CD14-positive monocyte (primary cell): ENCODE measurements at regions not wholly inside any gene's neighbourhood (a gene's known extent, or its start where the extent isn't known, plus 50 kb on each side); places are given as distances from the start of the nearest gene placed in this dataset.

Source experiments
- DNase-seq, 3 donors: peaks; one replicate each; pipeline ENCODE4 v3.0.0-alpha.2; 2011 to 2022
- H2AFZ ChIP-seq: 2 replicates; pipeline ENCODE4 v1.6.0; 2012; ENCODE audit warnings: mild to moderate bottlenecking, low read depth, low read length, inconsistent platforms; ENCODE audit not compliant: insufficient read depth, poor library complexity, severe bottlenecking
- H3K27ac ChIP-seq, 2 donors: 1 replicate in 1 of 2; 2 replicates in 1 of 2; pipeline ENCODE4 v1.5.1; 2012 to 2013; ENCODE audit warnings: low read length in 2 of 2, control low read depth in 1 of 2, inconsistent platforms in 1 of 2, low read depth in 1 of 2, mild to moderate bottlenecking in 1 of 2
- H3K27me3 ChIP-seq, 2 donors: one replicate each; pipeline versions ENCODE4 v1.6.0 to v1.6.1; 2011 to 2013; ENCODE audit warnings: low read length in 2 of 2; ENCODE audit not compliant: control insufficient read depth in 2 of 2, insufficient read depth in 2 of 2
- H3K36me3 ChIP-seq, 2 donors: replicated peaks in 1 of 2; 1 replicate in 1 of 2; 2 replicates in 1 of 2; pipeline versions ENCODE4 v1.5.1 to v1.6.1; 2012 to 2013; ENCODE audit warnings: low read length in 2 of 2, control low read depth in 1 of 2, inconsistent platforms in 1 of 2, mild to moderate bottlenecking in 1 of 2; ENCODE audit not compliant: insufficient read depth in 2 of 2, control insufficient read depth in 1 of 2
- H3K4me1 ChIP-seq, 2 donors: 1 replicate in 1 of 2; 2 replicates in 1 of 2; pipeline versions ENCODE4 v1.5.1 to v1.6.1; 2012 to 2013; ENCODE audit warnings: low read length in 2 of 2, control low read depth in 1 of 2, inconsistent platforms in 1 of 2, mild to moderate bottlenecking in 1 of 2, moderate library complexity in 1 of 2; ENCODE audit not compliant: insufficient read depth in 2 of 2, control insufficient read depth in 1 of 2
- H3K4me2 ChIP-seq: replicated peaks from 2 replicates; pipeline ENCODE3; 2012; ENCODE audit warnings: low read length, moderate library complexity, mild to moderate bottlenecking; ENCODE audit not compliant: poor library complexity, severe bottlenecking; ENCODE audit errors: extremely low read depth
- H3K4me3 ChIP-seq, 3 experiments: fragments of 200-600 bp in 1 of 3; sonication (generic) in 1 of 3; replicated peaks in 1 of 3; 1 replicate in 2 of 3; 2 replicates in 1 of 3; pipeline ENCODE4 v1.5.1; 2011 to 2013; ENCODE audit warnings: low read length in 3 of 3, mild to moderate bottlenecking in 3 of 3, control low read depth in 2 of 3, low read depth in 2 of 3, inconsistent platforms in 1 of 3, moderate library complexity in 1 of 3
- H3K79me2 ChIP-seq: 2 replicates; pipeline ENCODE4 v1.6.0; 2012; ENCODE audit warnings: mild to moderate bottlenecking, control low read depth, inconsistent platforms, low read length, moderate library complexity; ENCODE audit not compliant: insufficient read depth
- H3K9ac ChIP-seq: 2 replicates; pipeline ENCODE4 v1.6.0; 2017; ENCODE audit warnings: low read length, mild to moderate bottlenecking; ENCODE audit not compliant: insufficient read depth, poor library complexity, severe bottlenecking
- H3K9me3 ChIP-seq, 2 donors: replicated peaks in 1 of 2; 1 replicate in 1 of 2; 2 replicates in 1 of 2; pipeline versions ENCODE4 v1.5.1 to v1.6.1; 2012 to 2013; ENCODE audit warnings: low read length in 2 of 2, control low read depth in 1 of 2; ENCODE audit not compliant: control insufficient read depth in 1 of 2, insufficient read depth in 1 of 2
- H4K20me1 ChIP-seq: 2 replicates; pipeline ENCODE4 v1.6.0; 2012; ENCODE audit warnings: mild to moderate bottlenecking, low read length, control low read depth, moderate library complexity; ENCODE audit not compliant: insufficient read depth
- H3K27ac Mint-ChIP-seq, 7 donors: one replicate each; pipeline ENCODE4 v1.8.0; 2020; ENCODE audit warnings: mild to moderate bottlenecking in 7 of 7, mixed read lengths in 7 of 7, moderate library complexity in 6 of 7, inconsistent platforms in 2 of 7
- H3K27me3 Mint-ChIP-seq, 3 donors: one replicate each; pipeline ENCODE4 v1.8.0; 2021 to 2022; ENCODE audit warnings: low read depth in 3 of 3, mild to moderate bottlenecking in 3 of 3, mixed read lengths in 3 of 3, moderate library complexity in 3 of 3, inconsistent platforms in 1 of 3
- H3K36me3 Mint-ChIP-seq, 2 donors: one replicate each; pipeline ENCODE4 v1.8.0; 2020; ENCODE audit warnings: mixed read lengths in 2 of 2, inconsistent platforms in 1 of 2, mild to moderate bottlenecking in 1 of 2
- H3K4me1 Mint-ChIP-seq: one replicate; pipeline ENCODE4 v1.8.0; 2020; ENCODE audit warnings: mild to moderate bottlenecking, mixed read lengths
- H3K4me3 Mint-ChIP-seq, 2 donors: one replicate each; pipeline ENCODE4 v1.8.0; 2020; ENCODE audit warnings: mild to moderate bottlenecking in 2 of 2, mixed read lengths in 2 of 2, moderate library complexity in 1 of 2
- H3K9me3 Mint-ChIP-seq, 7 donors: one replicate each; pipeline ENCODE4 v1.8.0; 2020 to 2022; ENCODE audit warnings: mixed read lengths in 7 of 7, mild to moderate bottlenecking in 6 of 7, moderate library complexity in 6 of 7, inconsistent platforms in 2 of 7
- WGBS: methylation state at CpG from one replicate; pipeline ENCODE4 v1.1.5; 2013; ENCODE audit warnings: missing lambda C conversion rate; ENCODE audit not compliant: insufficient coverage; 5-methylcytosine and 5-hydroxymethylcytosine counted together
- intact Hi-C, 2 donors: fragments of 100-400 bp; cut with micrococcal nuclease; formaldehyde crosslinking; loops; one replicate each; pipeline versions ENCODE4 v1.15.0 to v1.15.1; 2023
- TF ChIP-seq, protein P1 (sequence below): fragments of 200-600 bp; IDR thresholded peaks from one replicate; pipeline ENCODE4 v1.8.0; 2022; ENCODE audit warnings: antibody characterized with exemption, mild to moderate bottlenecking

DNA sequence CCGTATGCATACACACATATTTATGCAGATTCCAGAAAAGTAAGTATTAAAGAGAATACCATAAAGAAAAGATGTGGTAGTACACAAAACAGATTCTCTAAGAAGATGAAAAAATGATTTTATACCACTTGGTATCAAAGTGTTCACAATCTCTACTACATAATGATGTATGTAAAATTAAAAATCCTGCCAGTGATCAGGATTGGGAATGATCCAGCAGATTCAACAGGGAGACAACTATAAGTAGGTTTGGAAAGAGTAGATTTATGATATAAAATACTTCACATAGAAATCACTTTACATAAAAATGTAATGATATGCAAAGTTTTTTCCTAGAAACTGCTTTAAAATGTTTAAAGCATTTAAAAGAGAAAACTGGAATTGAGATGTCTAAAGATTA is 447.0 kb downstream of the CNTNAP4 start:
- Histone ChIP-seq H3K79me2 (no peaks in the 10 kb centered on the region), H3K4me2 (no peak overlapping the region), H3K36me3 (no peaks in the 10 kb centered on the region), H3K27me3 (no peaks in the 10 kb centered on the region), H3K9me3 (no peaks in the 10 kb centered on the region), H3K27ac (no peak overlapping the region), H2AFZ (no peak overlapping the region), H4K20me1 (no peaks in the 10 kb centered on the region), H3K4me1 (no peaks in the 10 kb centered on the region), H3K4me3 (no peak overlapping the region), H3K9ac (no peak overlapping the region)
- intact Hi-C loops, result no loop called here
- Mint-ChIP-seq H3K4me1 (no peaks in the 10 kb centered on the region), H3K27ac (no peak overlapping the region), H3K4me3 (no peak overlapping the region), H3K9me3 (peaks cover 0 to 5% (median 0%) of the 10 kb centered on the region in 7 donors), H3K27me3 (peaks cover 0 to 1% (median 0%) of the 10 kb centered on the region in 3 donors), H3K36me3 (no peaks in the 10 kb centered on the region)
- TF ChIP-seq, protein P1, sequence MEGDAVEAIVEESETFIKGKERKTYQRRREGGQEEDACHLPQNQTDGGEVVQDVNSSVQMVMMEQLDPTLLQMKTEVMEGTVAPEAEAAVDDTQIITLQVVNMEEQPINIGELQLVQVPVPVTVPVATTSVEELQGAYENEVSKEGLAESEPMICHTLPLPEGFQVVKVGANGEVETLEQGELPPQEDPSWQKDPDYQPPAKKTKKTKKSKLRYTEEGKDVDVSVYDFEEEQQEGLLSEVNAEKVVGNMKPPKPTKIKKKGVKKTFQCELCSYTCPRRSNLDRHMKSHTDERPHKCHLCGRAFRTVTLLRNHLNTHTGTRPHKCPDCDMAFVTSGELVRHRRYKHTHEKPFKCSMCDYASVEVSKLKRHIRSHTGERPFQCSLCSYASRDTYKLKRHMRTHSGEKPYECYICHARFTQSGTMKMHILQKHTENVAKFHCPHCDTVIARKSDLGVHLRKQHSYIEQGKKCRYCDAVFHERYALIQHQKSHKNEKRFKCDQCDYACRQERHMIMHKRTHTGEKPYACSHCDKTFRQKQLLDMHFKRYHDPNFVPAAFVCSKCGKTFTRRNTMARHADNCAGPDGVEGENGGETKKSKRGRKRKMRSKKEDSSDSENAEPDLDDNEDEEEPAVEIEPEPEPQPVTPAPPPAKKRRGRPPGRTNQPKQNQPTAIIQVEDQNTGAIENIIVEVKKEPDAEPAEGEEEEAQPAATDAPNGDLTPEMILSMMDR, result no peak
- no CpG with 5 or more reads among the region's 1 CpG for WGBS
- DNase-seq, result no peak

DNA sequence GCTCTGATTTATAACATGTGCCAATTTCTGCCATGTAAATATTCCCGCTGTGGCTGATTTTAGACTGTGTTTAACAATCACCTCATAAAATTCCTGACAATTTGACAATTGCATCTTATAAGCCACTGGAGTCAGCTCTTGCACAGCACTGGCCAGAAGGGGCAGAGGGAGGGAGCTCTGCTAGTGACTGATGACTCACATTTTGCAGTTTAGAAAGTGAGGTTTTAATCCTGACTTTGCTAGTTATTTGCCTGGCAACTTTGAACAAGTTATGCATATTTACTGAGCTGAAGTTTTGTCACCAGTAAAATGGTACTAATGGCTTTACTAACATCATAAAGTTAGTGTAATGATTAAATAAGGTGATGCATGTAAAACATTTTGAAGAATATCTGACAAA is 452.3 kb downstream of the CNTNAP4 start:
- Histone ChIP-seq H3K36me3 (no peaks in the 10 kb centered on the region), H3K9ac (no peak overlapping the region), H3K4me2 (no peak overlapping the region), H3K27ac (no peak overlapping the region), H3K27me3 (no peaks in the 10 kb centered on the region), H3K4me1 (no peaks in the 10 kb centered on the region), H3K4me3 (no peak overlapping the region), H3K9me3 (no peaks in the 10 kb centered on the region), H4K20me1 (no peaks in the 10 kb centered on the region), H3K79me2 (no peaks in the 10 kb centered on the region), H2AFZ (no peak overlapping the region)
- no CpG with 5 or more reads among the region's 1 CpG for WGBS
- intact Hi-C loops, result no loop called here
- TF ChIP-seq, protein P1, result no peak
- Mint-ChIP-seq H3K4me1 (no peaks in the 10 kb centered on the region), H3K9me3 (peaks cover 0 to 10% (median 0%) of the 10 kb centered on the region in 7 donors), H3K36me3 (no peaks in the 10 kb centered on the region), H3K4me3 (no peak overlapping the region), H3K27ac (no peak overlapping the region), H3K27me3 (peaks cover 0 to 1% (median 0%) of the 10 kb centered on the region in 3 donors)
- no peak for DNase-seq
